ENCODE measurements at regions not wholly inside any gene's neighbourhood (a gene's known extent, or its start where the extent isn't known, plus 50 kb on each side); places are given as distances from the start of the nearest gene placed in this dataset.
A peak's percentile ranks its signal among the peaks of the same experiment; 100 is the strongest.
"Not testable (repeated sequence)": the region's sequence is repeated elsewhere in the genome, so short reads cannot be mapped to it uniquely, and the experiment has no call there.

GRCh38 chr1:172793823-172794222, 134.9 kb downstream of the FASLG start:
- no peak for DNase-seq (ENCODE audit: insufficient read length, low spot score)
- TF ChIP-seq CTCF (IDR thresholded peaks at IDR 0.05; ENCODE audit: insufficient read depth, missing control alignments), result no peak

GRCh38 chr1:172795741-172796140, 136.8 kb downstream of the FASLG start:
- FAIRE-seq, result peak; percentile 73
- DNase-seq (ENCODE audit: insufficient read length, low spot score), result no peak
- TF ChIP-seq CTCF (IDR thresholded peaks at IDR 0.05; ENCODE audit: insufficient read depth, missing control alignments), result no peak

More at GRCh38 chr1:172793823-172794222, 134.9 kb downstream of the FASLG start:
- no peak for FAIRE-seq

GRCh38 chr1:172799804-172800203, 140.9 kb downstream of the FASLG start:
- not testable (repeated sequence) for FAIRE-seq; DNase-seq (ENCODE audit: insufficient read length, low spot score)

- no peak for DNase-seq (ENCODE audit: insufficient read length, low spot score)
- FAIRE-seq, result no peak
- TF ChIP-seq CTCF (IDR thresholded peaks at IDR 0.05; ENCODE audit: insufficient read depth, missing control alignments), result no peak
These were observed 142.9 kb downstream of the FASLG start for GRCh38 chr1:172801771-172802322.

- TF ChIP-seq CTCF (IDR thresholded peaks at IDR 0.05; ENCODE audit: insufficient read depth, missing control alignments), result no peak
- no peak for FAIRE-seq
- DNase-seq (ENCODE audit: insufficient read length, low spot score), result no peak
These were observed 150.8 kb downstream of the FASLG start for GRCh38 chr1:172809750-172810149.

- no peak for TF ChIP-seq CTCF (IDR thresholded peaks at IDR 0.05; ENCODE audit: insufficient read depth, missing control alignments)
- peak; percentile 6 for FAIRE-seq
- no peak for DNase-seq (ENCODE audit: insufficient read length, low spot score)
These were observed 151.7 kb downstream of the FASLG start for GRCh38 chr1:172810480-172811175.

- DNase-seq (ENCODE audit: insufficient read length, low spot score) (no peak), FAIRE-seq (no peak)
- TF ChIP-seq CTCF (IDR thresholded peaks at IDR 0.05; ENCODE audit: insufficient read depth, missing control alignments), result no peak
These were observed 152.8 kb downstream of the FASLG start for GRCh38 chr1:172811694-172812093.

Measured in D721Med (cell line).